H1 (cell line): ENCODE measurements at regions not wholly inside any gene's neighbourhood (a gene's known extent, or its start where the extent isn't known, plus 50 kb on each side); places are given as distances from the start of the nearest gene placed in this dataset.

Source experiments
- CTCF ChIA-PET: fragments of 300-600 bp; sonication (Branson Sonifier 250); formaldehyde crosslinking; loops from one replicate; lab custom pipeline; 2021; ENCODE audit not compliant: partially characterized antibody; lab: Charles Lee
- POLR2A ChIA-PET: fragments of 300-600 bp; sonication (Branson Sonifier 250); formaldehyde crosslinking; loops from one replicate; lab custom pipeline; 2021; ENCODE audit warnings: inconsistent platforms; ENCODE audit not compliant: partially characterized antibody; lab: Charles Lee
- DNase-seq, 2 experiments: peaks; one replicate each; pipeline versions ENCODE4 v3.0.0 to v3.0.0-alpha.2; 2010 to 2022; ENCODE audit warnings: low spot score in 2 of 2, low read depth in 1 of 2, mixed read lengths in 1 of 2
- FAIRE-seq: peaks from 2 replicates; lab custom pipeline; 2011; peaks lifted over from hg19 to GRCh38; lab: Jason Lieb, UNC
- H2AFZ ChIP-seq: 2 replicates; pipeline ENCODE4 v1.8.1; 2012; ENCODE audit warnings: low read length, inconsistent platforms
- H2AK5ac ChIP-seq: 2 replicates; pipeline ENCODE4 v1.6.1; 2013; ENCODE audit warnings: low read depth, low read length
- H2BK120ac ChIP-seq: replicated peaks from 2 replicates; pipeline ENCODE3; 2013; ENCODE audit warnings: low read depth, low read length, inconsistent platforms
- H2BK12ac ChIP-seq: 2 replicates; pipeline ENCODE4 v1.6.1; 2013; ENCODE audit warnings: low read depth, low read length
- H2BK15ac ChIP-seq: 2 replicates; pipeline ENCODE4 v1.6.1; 2013; ENCODE audit warnings: low read length
- H2BK20ac ChIP-seq: 2 replicates; pipeline ENCODE4 v1.6.1; 2013; ENCODE audit warnings: low read length
- H2BK5ac ChIP-seq: 2 replicates; pipeline ENCODE4 v1.6.1; 2013; ENCODE audit warnings: low read depth, low read length
- H3K14ac ChIP-seq: 2 replicates; pipeline ENCODE4 v1.6.1; 2013; ENCODE audit warnings: inconsistent platforms; ENCODE audit not compliant: insufficient read length
- H3K18ac ChIP-seq: 2 replicates; pipeline ENCODE4 v1.6.1; 2013; ENCODE audit warnings: low read length; ENCODE audit errors: extremely low read depth
- H3K23ac ChIP-seq: 2 replicates; pipeline ENCODE4 v1.6.1; 2013; ENCODE audit warnings: inconsistent platforms; ENCODE audit not compliant: insufficient read length
- H3K23me2 ChIP-seq: 2 replicates; pipeline ENCODE4 v1.6.1; 2013; ENCODE audit warnings: low read depth, low read length
- H3K27ac ChIP-seq: 2 replicates; pipeline ENCODE4 v1.6.1; 2011; ENCODE audit warnings: low read depth, low read length, inconsistent platforms
- H3K27me3 ChIP-seq, 4 experiments: replicated peaks in 1 of 4; 1 replicate in 1 of 4; 2 replicates in 3 of 4; pipeline versions ENCODE4 v1.6.1 to v1.8.1; 2011 to 2013; ENCODE audit warnings: low read length in 3 of 4, mild to moderate bottlenecking in 3 of 4, inconsistent platforms in 2 of 4, mixed read lengths in 2 of 4, moderate library complexity in 1 of 4; ENCODE audit not compliant: control insufficient read depth in 3 of 4, insufficient read depth in 3 of 4; ENCODE audit errors: extremely low read depth in 1 of 4
- H3K36me3 ChIP-seq, 4 experiments: 2 replicates each; pipeline versions ENCODE4 v1.6.1 to v1.8.1; 2011 to 2013; ENCODE audit warnings: mild to moderate bottlenecking in 4 of 4, low read length in 3 of 4, moderate library complexity in 2 of 4, control low read depth in 1 of 4, inconsistent platforms in 1 of 4; ENCODE audit not compliant: insufficient read depth in 4 of 4, control insufficient read depth in 2 of 4
- H3K4ac ChIP-seq: replicated peaks from 2 replicates; pipeline ENCODE3; 2013; ENCODE audit warnings: low read length, low read depth, mixed read lengths, inconsistent platforms; ENCODE audit not compliant: insufficient read length
- H3K4me1 ChIP-seq, 4 experiments: replicated peaks in 1 of 4; 1 replicate in 1 of 4; 2 replicates in 3 of 4; pipeline versions ENCODE4 v1.6.1 to v1.8.1; 2011 to 2013; ENCODE audit warnings: low read length in 3 of 4, inconsistent platforms in 2 of 4, mixed read lengths in 1 of 4; ENCODE audit not compliant: insufficient read depth in 4 of 4, control insufficient read depth in 3 of 4
- H3K4me2 ChIP-seq, 2 experiments: 2 replicates each; pipeline versions ENCODE4 v1.6.1 to v1.8.1; 2011 to 2013; ENCODE audit warnings: low read depth in 2 of 2, low read length in 2 of 2, control low read depth in 1 of 2, inconsistent platforms in 1 of 2, mild to moderate bottlenecking in 1 of 2; ENCODE audit not compliant: insufficient read depth in 1 of 2
- H3K4me3 ChIP-seq, 4 experiments: fragments of 200-600, 300-600 bp in 1 of 4; sonication (generic), shearing (Covaris generic), sonication (Bioruptor Twin) in 1 of 4; 2 replicates each; pipeline versions ENCODE4 v1.5.1 to v1.8.1; 2011 to 2016; ENCODE audit warnings: low read length in 4 of 4, low read depth in 3 of 4, control low read depth in 2 of 4, inconsistent platforms in 2 of 4, mild to moderate bottlenecking in 2 of 4, mixed read lengths in 1 of 4, moderate library complexity in 1 of 4; ENCODE audit not compliant: insufficient read depth in 2 of 4; ENCODE audit errors: extremely low read depth in 1 of 4
- H3K56ac ChIP-seq: replicated peaks from 2 replicates; pipeline ENCODE3; 2013; ENCODE audit warnings: low read depth, mild to moderate bottlenecking, mixed read lengths, low read length, inconsistent platforms; ENCODE audit not compliant: insufficient read length
- H3K79me1 ChIP-seq: 2 replicates; pipeline ENCODE4 v1.6.1; 2013; ENCODE audit warnings: low read depth, low read length, control low read depth
- H3K79me2 ChIP-seq, 2 experiments: 2 replicates each; pipeline versions ENCODE4 v1.6.1 to v1.8.1; 2012 to 2013; ENCODE audit warnings: low read length in 2 of 2, mild to moderate bottlenecking in 2 of 2, inconsistent platforms in 1 of 2; ENCODE audit not compliant: insufficient read depth in 2 of 2, control insufficient read depth in 1 of 2
- H3K9ac ChIP-seq, 4 experiments: replicated peaks in 1 of 4; 1 replicate in 1 of 4; 2 replicates in 3 of 4; pipeline versions ENCODE4 v1.6.1 to v1.8.1; 2011 to 2013; ENCODE audit warnings: low read depth in 3 of 4, low read length in 3 of 4, control low read depth in 2 of 4, mild to moderate bottlenecking in 2 of 4, moderate library complexity in 2 of 4, inconsistent platforms in 1 of 4; ENCODE audit errors: extremely low read depth in 1 of 4
- H3K9me3 ChIP-seq, 2 experiments: 2 replicates each; pipeline versions ENCODE4 v1.6.1 to v1.8.1; 2012 to 2013; ENCODE audit warnings: mild to moderate bottlenecking in 2 of 2, moderate library complexity in 2 of 2, control low read depth in 1 of 2, inconsistent platforms in 1 of 2, low read depth in 1 of 2, low read length in 1 of 2, mixed read lengths in 1 of 2; ENCODE audit not compliant: insufficient read depth in 2 of 2
- H4K20me1 ChIP-seq, 2 experiments: replicated peaks in 1 of 2; 2 replicates each; pipeline versions ENCODE3 to v1.8.1; 2011 to 2013; ENCODE audit warnings: inconsistent platforms in 2 of 2, low read length in 2 of 2, mild to moderate bottlenecking in 1 of 2; ENCODE audit not compliant: insufficient read depth in 2 of 2, control insufficient read depth in 1 of 2
- H4K5ac ChIP-seq: 2 replicates; pipeline ENCODE4 v1.6.1; 2013; ENCODE audit warnings: low read length, low read depth, mixed read lengths, inconsistent platforms; ENCODE audit not compliant: insufficient read length
- H4K8ac ChIP-seq: 2 replicates; pipeline ENCODE4 v1.8.0; 2013; ENCODE audit warnings: mild to moderate bottlenecking, moderate library complexity, low read length, inconsistent platforms; ENCODE audit not compliant: insufficient read depth; ENCODE audit errors: extremely low read depth
- H4K91ac ChIP-seq: replicated peaks from 2 replicates; pipeline ENCODE3; 2013; ENCODE audit warnings: low read length, mixed read lengths, inconsistent platforms; ENCODE audit not compliant: insufficient read length
- ATF2 ChIP-seq: IDR thresholded peaks from 2 replicates; pipeline ENCODE4 v1.6.1; 2012; ENCODE audit warnings: low read length, inconsistent platforms
- BACH1 ChIP-seq: IDR thresholded peaks from 2 replicates; pipeline ENCODE4 v1.6.1; 2012; ENCODE audit warnings: low read length, improper control_type of control experiment
- CREB1 ChIP-seq: IDR thresholded peaks from 2 replicates; pipeline ENCODE4 v1.6.1; 2012; ENCODE audit warnings: inconsistent platforms
- CTBP2 ChIP-seq: IDR thresholded peaks from 2 replicates; pipeline ENCODE4 v1.7.0; 2011; ENCODE audit warnings: borderline replicate concordance, mild to moderate bottlenecking, moderate library complexity, mixed read lengths, low read length; ENCODE audit not compliant: insufficient read depth, insufficient read length
- FOSL1 ChIP-seq: IDR thresholded peaks from 2 replicates; pipeline ENCODE4 v1.6.1; 2011; ENCODE audit warnings: mild to moderate bottlenecking, low read depth, low read length, moderate library complexity; ENCODE audit not compliant: insufficient read depth
- HDAC2 ChIP-seq, 2 experiments: fragments of 300-600 bp in 1 of 2; sonication (generic) in 1 of 2; IDR thresholded peaks; 2 replicates each; pipeline ENCODE4 v1.6.1; 2011 to 2012; ENCODE audit warnings: low read depth in 2 of 2, low read length in 2 of 2, mild to moderate bottlenecking in 2 of 2, moderate library complexity in 2 of 2, borderline replicate concordance in 1 of 2, inconsistent platforms in 1 of 2
- NANOG ChIP-seq: IDR thresholded peaks from 2 replicates; pipeline ENCODE4 v1.6.1; 2011; ENCODE audit warnings: low read length, low read depth, mild to moderate bottlenecking, inconsistent platforms; ENCODE audit not compliant: insufficient read depth, poor library complexity, severe bottlenecking
- NRF1 ChIP-seq: IDR thresholded peaks from 2 replicates; pipeline ENCODE4 v1.6.1; 2011; ENCODE audit warnings: mild to moderate bottlenecking, low read depth, low read length, improper control_type of control experiment
- SP2 ChIP-seq: IDR thresholded peaks from 2 replicates; pipeline ENCODE4 v1.6.1; 2012; ENCODE audit warnings: mild to moderate bottlenecking, low read length, inconsistent platforms
- SP4 ChIP-seq: IDR thresholded peaks from 2 replicates; pipeline ENCODE4 v1.6.1; 2012; ENCODE audit warnings: low read length, inconsistent platforms
- WGBS, 2 experiments: shearing (Covaris generic) in 1 of 2; methylation state at CpG; one replicate each; pipeline versions ENCODE4 v1.1.6 to v1.1.7; 2013 to 2015; ENCODE audit warnings: low lambda C conversion rate in 2 of 2, mixed read lengths in 2 of 2, inconsistent platforms in 1 of 2, low coverage in 1 of 2, missing lambda C conversion rate in 1 of 2; ENCODE audit not compliant: insufficient replicate concordance in 2 of 2, insufficient coverage in 1 of 2, insufficient read length in 1 of 2; ENCODE audit errors: extremely low coverage in 1 of 2, missing lambda C conversion rate in 1 of 2; 5-methylcytosine and 5-hydroxymethylcytosine counted together
- TF ChIP-seq, protein P1 (sequence below): IDR thresholded peaks from 2 replicates; pipeline ENCODE4 v1.6.1; 2012; ENCODE audit warnings: inconsistent platforms

DNA sequence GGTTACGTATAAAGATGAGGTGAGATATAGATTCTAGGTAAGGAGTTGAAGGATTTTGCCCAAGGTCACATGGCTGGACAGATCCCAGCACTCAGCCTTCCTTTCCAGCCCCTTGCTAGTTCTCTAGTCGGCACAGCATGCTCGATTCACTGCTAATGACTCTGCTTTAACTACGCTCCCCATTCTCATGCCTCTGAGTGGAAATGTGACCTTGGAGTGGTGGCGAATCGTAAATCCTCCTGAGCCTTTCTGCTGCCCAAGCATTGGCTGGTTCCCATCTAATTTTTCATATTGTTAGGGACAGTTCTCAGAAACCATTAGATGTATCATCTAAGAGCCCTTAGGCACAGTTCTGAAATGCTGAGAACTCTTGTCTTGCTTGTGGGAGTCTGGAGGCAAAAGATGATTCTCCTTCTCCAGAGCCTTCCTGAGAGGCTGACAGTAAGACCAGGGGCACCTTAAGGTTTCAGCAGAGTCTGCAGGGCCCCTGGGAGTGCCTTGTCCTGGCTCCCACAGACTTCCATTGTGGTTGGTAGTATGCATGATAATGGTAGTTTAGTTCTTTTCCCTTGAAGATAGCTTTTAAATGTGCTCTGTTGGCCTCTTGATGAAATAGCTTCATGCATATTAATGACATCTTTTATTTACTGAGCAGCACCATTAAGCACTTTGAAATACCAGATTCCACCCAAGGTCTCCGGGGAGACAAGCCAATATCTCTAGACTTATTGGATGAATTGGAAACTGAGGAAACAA is 377.8 kb upstream of the SLC14A2 start:
- Histone ChIP-seq H3K14ac (no peak overlapping the region), H2BK12ac (no peak overlapping the region), H2BK15ac (no peak overlapping the region), H3K27ac (no peak overlapping the region), H2BK5ac (no peak overlapping the region), H2AK5ac (no peak overlapping the region), H2BK20ac (no peak overlapping the region), H3K56ac (no peak overlapping the region), H3K18ac (no peak overlapping the region), H3K36me3 (no peaks in the 10 kb centered on the region), H3K9ac (no peak overlapping the region)
- no peak for DNase-seq
- TF ChIP-seq NRF1 (no peak), SP2 (no peak), CTBP2 (no peak), NANOG (no peak), CREB1 (no peak), BACH1 (no peak), HDAC2 (IDR thresholded peaks at IDR 0.05; ENCODE audit: borderline replicate concordance in 1 of 2, low read depth in 2 of 2, low read length in 2 of 2) (no peak), SP4 (no peak), FOSL1 (no peak), ATF2 (no peak)
- TF ChIP-seq, protein P1, sequence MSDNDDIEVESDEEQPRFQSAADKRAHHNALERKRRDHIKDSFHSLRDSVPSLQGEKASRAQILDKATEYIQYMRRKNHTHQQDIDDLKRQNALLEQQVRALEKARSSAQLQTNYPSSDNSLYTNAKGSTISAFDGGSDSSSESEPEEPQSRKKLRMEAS = no peak
- TF ChIP-seq, all 59 proteins: peak for 0
- Histone ChIP-seq H3K23me2 (no peaks in the 10 kb centered on the region), H3K4me3 (no peak overlapping the region), H3K4me2 (no peak overlapping the region), H4K91ac (no peak overlapping the region), H4K8ac (no peak overlapping the region), H3K79me1 (no peaks in the 10 kb centered on the region), H2AFZ (no peak overlapping the region), H3K23ac (no peak overlapping the region), H3K9me3 (no peaks in the 10 kb centered on the region), H3K79me2 (no peaks in the 10 kb centered on the region), H2BK120ac (no peak overlapping the region), H3K27me3 (no peaks in the 10 kb centered on the region), H4K20me1 (no peaks in the 10 kb centered on the region), H3K4ac (no peak overlapping the region), H4K5ac (no peak overlapping the region), H3K4me1 (peaks cover 0 to 5% (median 3%) of the 10 kb centered on the region in 4 experiments; a peak in 2 of 7 replicates)
- WGBS, 2 experiments = 96% methylated on average over 7 of the region's 7 CpGs; no CpG with 5 or more reads in 1 of the 2 experiments
- ChIA-PET POLR2A (no interaction called here), CTCF (interaction anchor here (1.1 to 1.3 kb wide), 3 partner anchors 24 to 149 kb away, joined by 3 to 5 read pairs (median 3); no protein-coding TSS in a partner anchor)
- FAIRE-seq = no peak
